HCT116 (cell line): ENCODE measurements at regions not wholly inside any gene's neighbourhood (a gene's known extent, or its start where the extent isn't known, plus 50 kb on each side); places are given as distances from the start of the nearest gene placed in this dataset.
"Not testable (repeated sequence)": the region's sequence is repeated elsewhere in the genome, so short reads cannot be mapped to it uniquely, and the experiment has no call there.

Experiments used
- ATAC-seq: fragments of 200-7000 bp; cut with Tn5 transposase; 2 replicates; pipeline ENCODE4 v1.9.1; 2020; ENCODE audit warnings: mild to moderate bottlenecking, moderate library complexity
- BruUV-seq: library from RNA; stranded (reverse); fragments of 400-500 nt; replicated peaks from 2 replicates; lab custom pipeline; 2021; lab: Mats Ljungman, UMichigan
- CTCF ChIA-PET: fragments of 300-600 bp; sonication (Branson Sonifier 250); formaldehyde crosslinking; loops from one replicate; lab custom pipeline; 2021; ENCODE audit warnings: antibody characterized with exemption; lab: Charles Lee
- POLR2A ChIA-PET: fragments of 300-600, 350-600 bp; sonication (Branson Sonifier 250); formaldehyde crosslinking; loops from one replicate; lab custom pipeline; 2021; ENCODE audit warnings: antibody characterized with exemption; lab: Charles Lee
- RAD21 ChIA-PET, 2 experiments: fragments of 300-600 bp; sonication (Branson Sonifier 250); formaldehyde crosslinking; loops; one replicate each; lab custom pipeline; 2023; ENCODE audit warnings: low total read pairs in 2 of 2; ENCODE audit not compliant: uncharacterized antibody in 2 of 2, unreplicated experiment in 2 of 2, low non-redundant PET in 1 of 2; lab: Charles Lee
- DNase-seq: peaks from one replicate; pipeline ENCODE4 v3.0.0-alpha.2; 2010; ENCODE audit warnings: low read depth, low spot score
- H2AFZ ChIP-seq: fragments of 200-600 bp; shearing (Covaris generic), sonication (generic); 2 replicates; pipeline ENCODE4 v1.6.1; 2017; ENCODE audit warnings: low read depth, mixed run types, mixed read lengths, antibody characterized with exemption, low read length; ENCODE audit not compliant: poor library complexity, severe bottlenecking
- H3K27ac ChIP-seq: 2 replicates; pipeline ENCODE4 v1.5.1; 2012; ENCODE audit warnings: low read depth, low read length
- H3K27me3 ChIP-seq: fragments of 200-600 bp; sonication (generic); 2 replicates; pipeline ENCODE4 v1.6.1; 2016; ENCODE audit warnings: mixed run types, low read length, mixed read lengths; ENCODE audit not compliant: insufficient read depth
- H3K36me3 ChIP-seq, 2 experiments: fragments of 200-500 bp in 1 of 2; fragments of 200-600 bp in 1 of 2; sonication (Bioruptor generic) in 1 of 2; sonication (generic) in 1 of 2; 2 replicates each; pipeline versions ENCODE4 v1.5.1 to v1.6.1; 2014 to 2016; ENCODE audit warnings: low read length in 2 of 2, inconsistent platforms in 1 of 2, mixed read lengths in 1 of 2, mixed run types in 1 of 2; ENCODE audit not compliant: insufficient read depth in 2 of 2, control insufficient read depth in 1 of 2
- H3K4me1 ChIP-seq, 2 experiments: fragments of 200-600 bp in 1 of 2; sonication (generic) in 1 of 2; 2 replicates each; pipeline versions ENCODE4 v1.5.1 to v1.6.1; 2012 to 2017; ENCODE audit warnings: low read length in 2 of 2, inconsistent platforms in 1 of 2, mild to moderate bottlenecking in 1 of 2, mixed read lengths in 1 of 2, mixed run types in 1 of 2, moderate library complexity in 1 of 2; ENCODE audit not compliant: insufficient read depth in 2 of 2, control insufficient read depth in 1 of 2
- H3K4me2 ChIP-seq: fragments of 200-600 bp; sonication (generic); 2 replicates; pipeline ENCODE4 v1.6.1; 2017; ENCODE audit warnings: mixed run types, low read length, mixed read lengths
- H3K4me3 ChIP-seq, 2 experiments: fragments of 200-600 bp in 1 of 2; sonication (generic) in 1 of 2; replicated peaks in 1 of 2; 2 replicates each; pipeline ENCODE4 v1.5.1; 2011 to 2016; ENCODE audit warnings: low read length in 2 of 2, control low read depth in 1 of 2, low read depth in 1 of 2, mild to moderate bottlenecking in 1 of 2, mixed read lengths in 1 of 2, mixed run types in 1 of 2
- H3K79me2 ChIP-seq: fragments of 200-600 bp; sonication (generic); 2 replicates; pipeline ENCODE4 v1.6.1; 2017; ENCODE audit warnings: mild to moderate bottlenecking, mixed run types, low read length, moderate library complexity, mixed read lengths; ENCODE audit not compliant: insufficient read depth
- H3K9ac ChIP-seq: fragments of 200-600 bp; sonication (generic); 2 replicates; pipeline ENCODE4 v1.6.1; 2016; ENCODE audit warnings: low read length, mixed read lengths
- H3K9me2 ChIP-seq: fragments of 200-600 bp; sonication (generic), shearing (Covaris generic); 2 replicates; pipeline ENCODE4 v1.6.1; 2017; ENCODE audit warnings: mixed run types, mild to moderate bottlenecking, moderate library complexity; ENCODE audit not compliant: insufficient read depth
- H3K9me3 ChIP-seq, 2 experiments: fragments of 200-500 bp in 1 of 2; fragments of 200-600 bp in 1 of 2; sonication (Bioruptor generic) in 1 of 2; sonication (generic) in 1 of 2; 2 replicates each; pipeline ENCODE4 v1.6.1; 2014 to 2017; ENCODE audit warnings: low read length in 2 of 2, mixed read lengths in 2 of 2, inconsistent platforms in 1 of 2, low read depth in 1 of 2, mild to moderate bottlenecking in 1 of 2, mixed run types in 1 of 2, moderate library complexity in 1 of 2; ENCODE audit not compliant: control insufficient read depth in 1 of 2, insufficient read depth in 1 of 2
- H4K20me1 ChIP-seq: fragments of 200-600 bp; sonication (generic), shearing (Covaris generic); 2 replicates; pipeline ENCODE4 v1.6.1; 2017; ENCODE audit warnings: mixed run types, mild to moderate bottlenecking, moderate library complexity; ENCODE audit not compliant: insufficient read depth
- CEBPB ChIP-seq: IDR thresholded peaks from 2 replicates; pipeline ENCODE4 v1.6.1; 2012; ENCODE audit warnings: low read depth
- EGR1 ChIP-seq: IDR thresholded peaks from 2 replicates; pipeline ENCODE4 v1.6.1; 2012; ENCODE audit warnings: low read depth
- JUND ChIP-seq: IDR thresholded peaks from 2 replicates; pipeline ENCODE4 v1.6.1; 2012
- POLR2AphosphoS5 ChIP-seq: IDR thresholded peaks from 2 replicates; pipeline ENCODE4 v1.6.1; 2011; ENCODE audit warnings: mild to moderate bottlenecking, low read depth, low read length, moderate library complexity
- RAD21 ChIP-seq: IDR thresholded peaks from 2 replicates; pipeline ENCODE4 v1.6.1; 2012; ENCODE audit warnings: low read depth, mild to moderate bottlenecking
- SIN3A ChIP-seq: IDR thresholded peaks from 2 replicates; pipeline ENCODE4 v1.6.1; 2012; ENCODE audit warnings: low read depth
- SRF ChIP-seq: IDR thresholded peaks from 2 replicates; pipeline ENCODE4 v1.6.1; 2012; ENCODE audit warnings: low read depth
- ZNF274 ChIP-seq: fragments of 200-500 bp; sonication (Bioruptor generic); IDR thresholded peaks from 2 replicates; pipeline ENCODE4 v1.6.1; 2014; ENCODE audit warnings: mild to moderate bottlenecking, low read depth, low read length, inconsistent platforms
- intact Hi-C: fragments of 100-400 bp; cut with micrococcal nuclease; formaldehyde crosslinking; loops from 2 replicates; pipeline ENCODE4 v1.10.0; 2022
- TF ChIP-seq, protein P1 (sequence below): IDR thresholded peaks from 2 replicates; pipeline ENCODE4 v1.6.1; 2012
- TF ChIP-seq, protein P2 (sequence below): IDR thresholded peaks from 2 replicates; pipeline ENCODE4 v1.6.1; 2012; ENCODE audit warnings: low read depth

- Histone ChIP-seq H3K9me2 (no peaks in the 10 kb centered on the region), H3K4me2 (no peak overlapping the region), H3K4me3 (no peak overlapping the region), H3K79me2 (no peaks in the 10 kb centered on the region), H4K20me1 (no peaks in the 10 kb centered on the region), H3K36me3 (no peaks in the 10 kb centered on the region), H3K27me3 (no peaks in the 10 kb centered on the region), H3K27ac (no peak overlapping the region), H3K4me1 (no peaks in the 10 kb centered on the region), H3K9me3 (no peaks in the 10 kb centered on the region), H3K9ac (no peak overlapping the region), H2AFZ (no peak overlapping the region)
- DNase-seq (no peak), ATAC-seq (no peak)
- BruUV-seq, result no TSS peak
- intact Hi-C loops, result no loop called here
- TF ChIP-seq RAD21, result no peak
- TF ChIP-seq JUND, result no peak
- TF ChIP-seq CEBPB, result no peak
- TF ChIP-seq EGR1, result no peak
- ChIA-PET RAD21 (no interaction called here), CTCF (no interaction called here), POLR2A (no interaction called here)
Observed at GRCh38 chrX:125681507-125681906, 361.8 kb downstream of the TEX13C start.

GRCh38 chrX:125690522-125690921 lies 370.9 kb downstream of the TEX13C start:
- CTCF ChIA-PET, H3K4me2 ChIP-seq, H3K9me3 ChIP-seq, DNase-seq, H3K4me1 ChIP-seq, H3K9ac ChIP-seq, H3K36me3 ChIP-seq, H4K20me1 ChIP-seq, ATAC-seq, H3K4me3 ChIP-seq, BruUV-seq, H3K79me2 ChIP-seq, H2AFZ ChIP-seq, POLR2A ChIA-PET, H3K27ac ChIP-seq, H3K27me3 ChIP-seq, intact Hi-C loops, H3K9me2 ChIP-seq, RAD21 ChIA-PET: not testable (repeated sequence)

DNA sequence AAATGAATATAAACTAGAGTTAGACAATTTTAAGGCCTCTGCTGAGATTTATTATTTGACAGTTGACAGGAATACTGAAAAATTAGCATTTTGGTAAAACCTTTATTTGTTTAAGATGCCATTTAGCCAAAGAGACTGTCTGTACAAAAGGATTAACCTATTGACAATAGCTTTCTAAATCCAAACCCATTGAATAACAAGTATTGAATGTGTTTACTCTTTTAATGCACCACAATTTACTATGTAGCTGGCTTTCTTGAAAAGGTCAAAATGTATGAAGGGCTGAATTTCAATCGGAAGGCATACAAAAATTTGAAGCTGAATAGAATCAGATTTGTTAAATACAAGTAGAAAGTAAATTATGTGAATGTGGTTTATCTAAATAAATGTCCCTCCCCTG lies 374.5 kb downstream of the TEX13C start:
- ChIA-PET POLR2A (no interaction called here), RAD21 (no interaction called here), CTCF (no interaction called here)
- no peaks in the 10 kb centered on the region for H3K36me3 ChIP-seq
- H3K27me3 ChIP-seq, result no peaks in the 10 kb centered on the region
- ATAC-seq, result no peak
- no peak overlapping the region for H3K27ac ChIP-seq
- BruUV-seq, result no TSS peak
- no peak for DNase-seq
- intact Hi-C loops, result no loop called here
- H4K20me1 ChIP-seq, result no peaks in the 10 kb centered on the region
- no peaks in the 10 kb centered on the region for H3K79me2 ChIP-seq
- no peak overlapping the region for H3K4me3 ChIP-seq
- no peak overlapping the region for H2AFZ ChIP-seq
- no peaks in the 10 kb centered on the region for H3K4me1 ChIP-seq
- no peak overlapping the region for H3K4me2 ChIP-seq
- H3K9me3 ChIP-seq, result no peaks in the 10 kb centered on the region
- no peak for TF ChIP-seq ZNF274
- TF ChIP-seq POLR2AphosphoS5, result no peak
- no peak for TF ChIP-seq SRF
- TF ChIP-seq, protein P1, sequence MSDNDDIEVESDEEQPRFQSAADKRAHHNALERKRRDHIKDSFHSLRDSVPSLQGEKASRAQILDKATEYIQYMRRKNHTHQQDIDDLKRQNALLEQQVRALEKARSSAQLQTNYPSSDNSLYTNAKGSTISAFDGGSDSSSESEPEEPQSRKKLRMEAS, result no peak
- TF ChIP-seq, protein P2, sequence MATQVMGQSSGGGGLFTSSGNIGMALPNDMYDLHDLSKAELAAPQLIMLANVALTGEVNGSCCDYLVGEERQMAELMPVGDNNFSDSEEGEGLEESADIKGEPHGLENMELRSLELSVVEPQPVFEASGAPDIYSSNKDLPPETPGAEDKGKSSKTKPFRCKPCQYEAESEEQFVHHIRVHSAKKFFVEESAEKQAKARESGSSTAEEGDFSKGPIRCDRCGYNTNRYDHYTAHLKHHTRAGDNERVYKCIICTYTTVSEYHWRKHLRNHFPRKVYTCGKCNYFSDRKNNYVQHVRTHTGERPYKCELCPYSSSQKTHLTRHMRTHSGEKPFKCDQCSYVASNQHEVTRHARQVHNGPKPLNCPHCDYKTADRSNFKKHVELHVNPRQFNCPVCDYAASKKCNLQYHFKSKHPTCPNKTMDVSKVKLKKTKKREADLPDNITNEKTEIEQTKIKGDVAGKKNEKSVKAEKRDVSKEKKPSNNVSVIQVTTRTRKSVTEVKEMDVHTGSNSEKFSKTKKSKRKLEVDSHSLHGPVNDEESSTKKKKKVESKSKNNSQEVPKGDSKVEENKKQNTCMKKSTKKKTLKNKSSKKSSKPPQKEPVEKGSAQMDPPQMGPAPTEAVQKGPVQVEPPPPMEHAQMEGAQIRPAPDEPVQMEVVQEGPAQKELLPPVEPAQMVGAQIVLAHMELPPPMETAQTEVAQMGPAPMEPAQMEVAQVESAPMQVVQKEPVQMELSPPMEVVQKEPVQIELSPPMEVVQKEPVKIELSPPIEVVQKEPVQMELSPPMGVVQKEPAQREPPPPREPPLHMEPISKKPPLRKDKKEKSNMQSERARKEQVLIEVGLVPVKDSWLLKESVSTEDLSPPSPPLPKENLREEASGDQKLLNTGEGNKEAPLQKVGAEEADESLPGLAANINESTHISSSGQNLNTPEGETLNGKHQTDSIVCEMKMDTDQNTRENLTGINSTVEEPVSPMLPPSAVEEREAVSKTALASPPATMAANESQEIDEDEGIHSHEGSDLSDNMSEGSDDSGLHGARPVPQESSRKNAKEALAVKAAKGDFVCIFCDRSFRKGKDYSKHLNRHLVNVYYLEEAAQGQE, result no peak
- TF ChIP-seq SIN3A, result no peak
- no peak overlapping the region for H3K9ac ChIP-seq
- H3K9me2 ChIP-seq, result no peaks in the 10 kb centered on the region
